ENCODE measurements at regions not wholly inside any gene's neighbourhood (a gene's known extent, or its start where the extent isn't known, plus 50 kb on each side); places are given as distances from the start of the nearest gene placed in this dataset.

GRCh38 chr5:23579566-23579965, 72.2 kb downstream of the PRDM9 start:
- no peak overlapping the region for H3K4me3 ChIP-seq (ENCODE audit: low read depth, low read length)
- DNase-seq (ENCODE audit: low read depth): no peak

GRCh38 chr5:23583081-23583480, 75.7 kb downstream of the PRDM9 start:
- DNase-seq (ENCODE audit: low read depth): no peak
- H3K4me3 ChIP-seq (ENCODE audit: low read depth, low read length): no peak overlapping the region

GRCh38 chr5:23588841-23589326, 81.5 kb downstream of the PRDM9 start:
- DNase-seq (ENCODE audit: low read depth): no peak
- no peak overlapping the region for H3K4me3 ChIP-seq (ENCODE audit: low read depth, low read length)

- no peak overlapping the region for H3K4me3 ChIP-seq (ENCODE audit: low read depth, low read length)
- no peak for DNase-seq (ENCODE audit: low read depth)
Measured at GRCh38 chr5:23591250-23591649, 83.8 kb downstream of the PRDM9 start.

DNA sequence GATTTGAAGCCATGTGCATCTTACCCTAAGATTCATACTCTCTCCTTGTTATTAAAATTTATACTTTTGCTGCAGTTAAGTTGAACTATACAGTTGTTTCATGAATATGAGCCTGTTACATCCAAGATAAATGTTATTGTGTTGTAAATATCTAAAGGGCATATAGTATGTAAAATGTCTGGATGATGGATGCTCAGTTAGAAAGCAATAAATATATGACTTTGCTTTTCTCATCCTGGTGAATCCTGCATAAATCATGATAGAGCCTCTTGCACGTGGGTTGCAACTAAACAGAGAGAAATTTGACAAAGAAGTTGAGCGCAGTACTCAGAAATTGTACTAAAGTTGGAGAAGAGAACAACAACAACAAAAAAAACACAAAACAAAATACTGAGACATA, 99.5 kb downstream of the PRDM9 start:
- no peak overlapping the region for H3K4me3 ChIP-seq (ENCODE audit: low read depth, low read length)
- DNase-seq (ENCODE audit: low read depth): no peak

GRCh38 chr5:23612701-23613100, 105.3 kb downstream of the PRDM9 start:
- no peak overlapping the region for H3K4me3 ChIP-seq (ENCODE audit: low read depth, low read length)
- no peak for DNase-seq (ENCODE audit: low read depth)

DNA sequence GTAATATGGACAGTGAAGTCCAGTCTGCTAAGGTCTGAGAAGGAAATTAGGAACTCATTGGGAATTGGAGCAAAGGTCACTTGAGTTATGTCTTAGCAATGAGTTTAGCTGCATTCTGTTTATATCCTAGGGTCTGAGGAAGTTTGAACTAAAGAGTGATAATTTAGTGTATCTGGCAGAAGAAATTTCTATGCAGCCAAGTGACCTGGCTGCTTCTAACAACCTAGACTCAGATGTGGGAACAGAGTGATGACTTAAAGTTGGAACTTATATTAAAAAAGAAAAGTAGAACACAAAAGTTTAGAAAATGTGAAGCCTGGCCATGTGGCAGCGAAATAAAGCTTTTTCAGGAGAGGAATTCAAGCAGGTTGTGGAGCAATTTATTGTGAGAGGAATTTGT, 106.2 kb downstream of the PRDM9 start:
- no peak for DNase-seq (ENCODE audit: low read depth)
- no peak overlapping the region for H3K4me3 ChIP-seq (ENCODE audit: low read depth, low read length)

DNA sequence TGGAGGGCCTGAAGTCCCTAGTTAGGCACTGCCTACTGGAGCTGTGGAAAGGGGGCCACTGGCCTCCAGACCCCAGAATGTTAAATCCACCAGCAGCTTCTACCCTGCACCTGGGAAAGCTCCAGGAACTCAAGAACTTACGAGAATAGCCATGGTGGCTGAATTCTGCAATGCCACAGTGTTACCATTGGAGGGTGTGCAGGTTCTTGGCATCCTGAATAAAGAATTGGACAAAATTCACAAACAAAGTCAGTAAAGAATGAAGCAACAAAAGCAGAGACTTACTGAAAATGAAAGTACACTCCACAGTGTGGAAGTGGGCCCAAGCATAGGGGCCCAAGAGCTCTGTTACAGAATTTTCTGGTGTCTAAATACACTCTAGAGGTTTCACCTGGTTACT, 107.0 kb downstream of the PRDM9 start:
- no peak overlapping the region for H3K4me3 ChIP-seq (ENCODE audit: low read depth, low read length)

DNA sequence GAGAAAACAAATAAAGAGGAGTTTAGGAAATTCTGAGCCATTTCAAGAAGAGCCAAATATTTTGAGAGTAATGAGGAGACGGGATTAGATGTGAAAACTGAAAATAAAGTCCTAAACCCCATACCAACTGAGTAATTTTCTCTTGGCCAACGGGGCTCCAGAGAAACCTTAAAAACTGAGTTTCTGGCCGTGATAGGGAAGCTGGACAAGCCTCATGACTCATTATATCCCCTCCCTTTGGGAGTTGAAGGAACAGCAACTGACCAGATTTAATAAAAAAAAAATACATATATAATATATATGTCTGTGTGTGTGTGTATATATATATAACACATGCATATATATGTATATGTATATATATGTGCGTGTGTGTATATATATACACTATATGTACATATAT, 119.6 kb downstream of the PRDM9 start:
- H3K4me3 ChIP-seq (ENCODE audit: low read depth, low read length): no peak overlapping the region
- peak; percentile 13 for DNase-seq (ENCODE audit: low read depth)

More for the DNA sequence above, 107.0 kb downstream of the PRDM9 start:
- DNase-seq (ENCODE audit: low read depth): no peak

GRCh38 chr5:23627976-23628375, 120.6 kb downstream of the PRDM9 start:
- H3K4me3 ChIP-seq (ENCODE audit: low read depth, low read length): no peak overlapping the region
- DNase-seq (ENCODE audit: low read depth): no peak

- no peak for DNase-seq (ENCODE audit: low read depth)
Measured at GRCh38 chr5:23629396-23629795, 122.0 kb downstream of the PRDM9 start.

GRCh38 chr5:23631302-23632045, 124.1 kb downstream of the PRDM9 start:
- DNase-seq (ENCODE audit: low read depth): peak; percentile 91
- H3K4me3 ChIP-seq (ENCODE audit: low read depth, low read length): no peak overlapping the region

More at GRCh38 chr5:23629396-23629795, 122.0 kb downstream of the PRDM9 start:
- H3K4me3 ChIP-seq (ENCODE audit: low read depth, low read length): no peak overlapping the region

- no peak overlapping the region for H3K4me3 ChIP-seq (ENCODE audit: low read depth, low read length)
- no peak for DNase-seq (ENCODE audit: low read depth)
Measured at GRCh38 chr5:23635938-23636337, 128.5 kb downstream of the PRDM9 start.

DNA sequence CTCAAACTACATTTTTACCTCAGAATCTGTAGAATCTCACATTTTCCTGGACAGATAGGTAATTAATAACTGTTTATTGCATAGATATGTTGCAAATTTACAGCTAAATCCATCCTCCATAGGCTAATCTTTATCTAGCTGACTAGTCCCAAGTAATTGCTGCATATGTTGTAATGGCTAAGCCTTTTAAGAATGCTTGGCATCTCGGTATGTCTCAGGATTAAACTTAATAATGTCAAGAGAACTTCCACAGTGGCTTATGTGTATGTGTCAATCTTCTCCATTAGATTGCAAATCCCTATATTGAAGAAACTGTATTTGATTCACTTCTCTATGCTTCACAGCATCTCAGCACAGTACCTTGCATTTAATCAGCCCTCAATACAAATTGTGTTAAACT, 131.9 kb downstream of the PRDM9 start:
- DNase-seq (ENCODE audit: low read depth): no peak
- no peak overlapping the region for H3K4me3 ChIP-seq (ENCODE audit: low read depth, low read length)

GRCh38 chr5:23648656-23649055, 141.2 kb downstream of the PRDM9 start:
- DNase-seq (ENCODE audit: low read depth): no peak
- no peak overlapping the region for H3K4me3 ChIP-seq (ENCODE audit: low read depth, low read length)

- DNase-seq (ENCODE audit: low read depth): no peak
- no peak overlapping the region for H3K4me3 ChIP-seq (ENCODE audit: low read depth, low read length)
Measured at GRCh38 chr5:23649594-23649993, 142.2 kb downstream of the PRDM9 start.

DNA sequence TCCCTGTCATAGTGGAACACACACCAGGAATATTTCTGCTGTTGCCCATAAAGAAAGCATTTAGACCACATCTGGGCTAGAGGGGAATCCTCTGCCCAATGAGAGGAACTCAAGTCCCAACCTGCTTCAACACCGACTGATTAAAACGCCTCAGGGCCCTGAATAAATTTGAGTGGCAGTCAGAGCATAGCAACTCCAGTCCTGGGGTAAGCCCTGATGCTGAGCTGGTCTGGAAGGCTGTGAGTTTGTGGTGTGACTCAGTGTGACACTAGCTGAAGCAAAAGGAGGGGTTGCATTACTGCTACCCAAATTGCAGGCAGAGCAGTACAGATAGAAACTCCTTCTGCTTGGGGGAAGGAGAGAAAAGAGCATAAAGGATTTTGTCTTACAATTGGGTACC, 148.3 kb downstream of the PRDM9 start:
- H3K4me3 ChIP-seq (ENCODE audit: low read depth, low read length): no peak overlapping the region
- DNase-seq (ENCODE audit: low read depth): no peak

DNA sequence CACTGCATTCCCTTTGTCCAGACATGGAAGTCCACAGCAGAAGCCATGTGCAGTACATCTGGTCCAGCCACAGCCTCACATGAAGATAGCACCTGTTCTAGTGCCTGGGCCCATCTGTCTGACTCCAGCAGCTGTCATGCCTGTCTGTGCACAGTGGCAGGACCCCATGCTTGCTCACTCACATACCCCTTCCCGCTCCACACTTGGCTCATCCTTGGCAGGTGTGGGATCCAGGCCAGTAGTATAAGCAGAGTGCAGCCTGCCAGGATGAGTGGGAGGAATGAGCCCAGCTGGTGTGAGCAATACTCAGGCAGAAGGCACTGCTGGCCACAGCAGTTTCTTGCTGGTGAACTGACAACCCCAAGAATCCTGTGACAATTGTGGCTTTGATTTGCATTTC, 168.0 kb downstream of the PRDM9 start:
- no peak for DNase-seq (ENCODE audit: low read depth)
- H3K4me3 ChIP-seq (ENCODE audit: low read depth, low read length): no peak overlapping the region

GRCh38 chr5:23677996-23678395, 170.6 kb downstream of the PRDM9 start:
- no peak overlapping the region for H3K4me3 ChIP-seq (ENCODE audit: low read depth, low read length)
- no peak for DNase-seq (ENCODE audit: low read depth)

- DNase-seq (ENCODE audit: low read depth): no peak
- H3K4me3 ChIP-seq (ENCODE audit: low read depth, low read length): no peak overlapping the region
Measured at GRCh38 chr5:23684103-23684502, 176.7 kb downstream of the PRDM9 start.
